ENCODE measurements at regions not wholly inside any gene's neighbourhood (a gene's known extent, or its start where the extent isn't known, plus 50 kb on each side); places are given as distances from the start of the nearest gene placed in this dataset.

- no peak for TF ChIP-seq ZBTB7A (IDR thresholded peaks at IDR 0.05; ENCODE audit: low read depth)
- no peak for TF ChIP-seq FOXM1 (IDR thresholded peaks at IDR 0.05; ENCODE audit: borderline replicate concordance, low read depth)
- no peak for TF ChIP-seq YY1 (IDR thresholded peaks at IDR 0.05; ENCODE audit: low read depth)
- TF ChIP-seq RAD21 (IDR thresholded peaks at IDR 0.05; ENCODE audit: low read depth): no peak
- no peak for TF ChIP-seq CREB1 (IDR thresholded peaks at IDR 0.05; ENCODE audit: low read depth)
- TF ChIP-seq TCF12 (IDR thresholded peaks at IDR 0.05; ENCODE audit: low read depth): no peak
- no peak for TF ChIP-seq EP300 (IDR thresholded peaks at IDR 0.05; ENCODE audit: borderline replicate concordance)
- TF ChIP-seq MAX (IDR thresholded peaks at IDR 0.05): no peak
- TF ChIP-seq TEAD4 (IDR thresholded peaks at IDR 0.05): no peak
- TF ChIP-seq EGR1 (IDR thresholded peaks at IDR 0.05): no peak
- TF ChIP-seq NFIC (IDR thresholded peaks at IDR 0.05): no peak
- no peak for TF ChIP-seq USF1 (IDR thresholded peaks at IDR 0.05)
- TF ChIP-seq CEBPB (IDR thresholded peaks at IDR 0.05): no peak
- no peak for TF ChIP-seq TAF1 (IDR thresholded peaks at IDR 0.05; ENCODE audit: low read depth)
- no peak for TF ChIP-seq REST (IDR thresholded peaks at IDR 0.05; ENCODE audit: low read depth)
Measured at GRCh38 chr12:24287963-24288362, 338.5 kb upstream of the SOX5 start.

GRCh38 chr12:24285448-24285847 is 336.0 kb upstream of the SOX5 start:
- TF ChIP-seq NFIC (IDR thresholded peaks at IDR 0.05) (no peak), ZBTB7A (IDR thresholded peaks at IDR 0.05; ENCODE audit: low read depth) (no peak)

GRCh38 chr12:24281341-24281740 is 331.9 kb upstream of the SOX5 start:
- TF ChIP-seq ZBTB7A (IDR thresholded peaks at IDR 0.05; ENCODE audit: low read depth) (no peak), TEAD4 (IDR thresholded peaks at IDR 0.05) (no peak), TAF1 (IDR thresholded peaks at IDR 0.05; ENCODE audit: low read depth) (no peak), CEBPB (IDR thresholded peaks at IDR 0.05) (no peak), CREB1 (IDR thresholded peaks at IDR 0.05; ENCODE audit: low read depth) (no peak), TCF12 (IDR thresholded peaks at IDR 0.05; ENCODE audit: low read depth) (no peak), EP300 (IDR thresholded peaks at IDR 0.05; ENCODE audit: borderline replicate concordance) (no peak)

- TF ChIP-seq CEBPB (IDR thresholded peaks at IDR 0.05) (no peak), NFIC (IDR thresholded peaks at IDR 0.05) (no peak), TEAD4 (IDR thresholded peaks at IDR 0.05) (no peak), YY1 (IDR thresholded peaks at IDR 0.05; ENCODE audit: low read depth) (no peak), CREB1 (IDR thresholded peaks at IDR 0.05; ENCODE audit: low read depth) (no peak), FOXM1 (IDR thresholded peaks at IDR 0.05; ENCODE audit: borderline replicate concordance, low read depth) (no peak)
Measured at GRCh38 chr12:24280056-24280842, 330.8 kb upstream of the SOX5 start.

GRCh38 chr12:24278832-24279231 is 329.4 kb upstream of the SOX5 start:
- TF ChIP-seq TEAD4 (IDR thresholded peaks at IDR 0.05) (no peak), CREB1 (IDR thresholded peaks at IDR 0.05; ENCODE audit: low read depth) (no peak)

- TF ChIP-seq EP300 (IDR thresholded peaks at IDR 0.05; ENCODE audit: borderline replicate concordance) (no peak), CREB1 (IDR thresholded peaks at IDR 0.05; ENCODE audit: low read depth) (no peak), TAF1 (IDR thresholded peaks at IDR 0.05; ENCODE audit: low read depth) (no peak), NFIC (IDR thresholded peaks at IDR 0.05) (no peak)
Measured at GRCh38 chr12:24270965-24271364, 321.5 kb upstream of the SOX5 start.

- TF ChIP-seq EP300 (IDR thresholded peaks at IDR 0.05; ENCODE audit: borderline replicate concordance): no peak
- TF ChIP-seq MAX (IDR thresholded peaks at IDR 0.05): no peak
- no peak for TF ChIP-seq TCF12 (IDR thresholded peaks at IDR 0.05; ENCODE audit: low read depth)
- TF ChIP-seq YY1 (IDR thresholded peaks at IDR 0.05; ENCODE audit: low read depth): no peak
- TF ChIP-seq REST (IDR thresholded peaks at IDR 0.05; ENCODE audit: low read depth): no peak
- no peak for TF ChIP-seq CREB1 (IDR thresholded peaks at IDR 0.05; ENCODE audit: low read depth)
- no peak for TF ChIP-seq CEBPB (IDR thresholded peaks at IDR 0.05)
- TF ChIP-seq FOXM1 (IDR thresholded peaks at IDR 0.05; ENCODE audit: borderline replicate concordance, low read depth): no peak
- no peak for TF ChIP-seq TAF1 (IDR thresholded peaks at IDR 0.05; ENCODE audit: low read depth)
- TF ChIP-seq ZBTB7A (IDR thresholded peaks at IDR 0.05; ENCODE audit: low read depth): no peak
- no peak for TF ChIP-seq NFIC (IDR thresholded peaks at IDR 0.05)
- TF ChIP-seq TEAD4 (IDR thresholded peaks at IDR 0.05): no peak
- no peak for TF ChIP-seq USF1 (IDR thresholded peaks at IDR 0.05)
Measured at GRCh38 chr12:24270464-24270863, 321.0 kb upstream of the SOX5 start.

All from Ishikawa (cell line).